ENCODE measurements at regions not wholly inside any gene's neighbourhood (a gene's known extent, or its start where the extent isn't known, plus 50 kb on each side); places are given as distances from the start of the nearest gene placed in this dataset.

- Histone ChIP-seq H3K9me3 (ENCODE audit: low read length) (no peaks in the 10 kb centered on the region), H3K4me2 (ENCODE audit: low read length) (no peak overlapping the region), H3K9me2 (ENCODE audit: low read depth, low read length) (no peaks in the 10 kb centered on the region), H3K9ac (ENCODE audit: low read length) (no peak overlapping the region), H3K27me3 (ENCODE audit: insufficient read depth, low read length) (no peaks in the 10 kb centered on the region), H3K27ac (ENCODE audit: low read depth, low read length, poor library complexity, severe bottlenecking) (no peak overlapping the region), H2AFZ (ENCODE audit: low read length) (no peak overlapping the region), H3K4me3 (ENCODE audit: low read depth, low read length, poor library complexity, severe bottlenecking) (no peak overlapping the region), H3K4me1 (ENCODE audit: insufficient read depth, low read length, severe bottlenecking) (no peaks in the 10 kb centered on the region), H3K36me3 (ENCODE audit: insufficient read depth, low read length) (no peaks in the 10 kb centered on the region), H4K20me1 (ENCODE audit: insufficient read depth, low read length) (no peaks in the 10 kb centered on the region), H3F3A (ENCODE audit: insufficient read depth, low read length) (no peaks in the 10 kb centered on the region), H3K79me2 (ENCODE audit: insufficient read depth, low read length) (no peaks in the 10 kb centered on the region)
- TF ChIP-seq EZH2 (IDR thresholded peaks at IDR 0.05; ENCODE audit: borderline replicate concordance, low read length) = no peak
- TF ChIP-seq CTCF (IDR thresholded peaks at IDR 0.05; ENCODE audit: low read length) = no peak
Observed at GRCh38 chr13:22014469-22014868, 343.6 kb downstream of the FGF9 start.

- no peaks in the 10 kb centered on the region for H4K20me1 ChIP-seq (ENCODE audit: insufficient read depth, low read length)
- no peaks in the 10 kb centered on the region for H3K4me1 ChIP-seq (ENCODE audit: insufficient read depth, low read length, severe bottlenecking)
- H3K4me3 ChIP-seq (ENCODE audit: low read depth, low read length, poor library complexity, severe bottlenecking) = no peak overlapping the region
- H3K4me2 ChIP-seq (ENCODE audit: low read length) = no peak overlapping the region
- H3K9ac ChIP-seq (ENCODE audit: low read length) = no peak overlapping the region
- H3K9me2 ChIP-seq (ENCODE audit: low read depth, low read length) = no peaks in the 10 kb centered on the region
- H3K36me3 ChIP-seq (ENCODE audit: insufficient read depth, low read length) = no peaks in the 10 kb centered on the region
- TF ChIP-seq EZH2 (IDR thresholded peaks at IDR 0.05; ENCODE audit: borderline replicate concordance, low read length) = no peak
- TF ChIP-seq CTCF (IDR thresholded peaks at IDR 0.05; ENCODE audit: low read length) = no peak
- no peaks in the 10 kb centered on the region for H3F3A ChIP-seq (ENCODE audit: insufficient read depth, low read length)
- no peaks in the 10 kb centered on the region for H3K9me3 ChIP-seq (ENCODE audit: low read length)
- no peaks in the 10 kb centered on the region for H3K79me2 ChIP-seq (ENCODE audit: insufficient read depth, low read length)
- no peak overlapping the region for H2AFZ ChIP-seq (ENCODE audit: low read length)
- H3K27ac ChIP-seq (ENCODE audit: low read depth, low read length, poor library complexity, severe bottlenecking) = no peak overlapping the region
- no peaks in the 10 kb centered on the region for H3K27me3 ChIP-seq (ENCODE audit: insufficient read depth, low read length)
Observed at GRCh38 chr13:22017226-22017625, 346.4 kb downstream of the FGF9 start.

GRCh38 chr13:22018076-22018835 is 347.4 kb downstream of the FGF9 start:
- Histone ChIP-seq H3K79me2 (ENCODE audit: insufficient read depth, low read length) (no peaks in the 10 kb centered on the region), H4K20me1 (ENCODE audit: insufficient read depth, low read length) (no peaks in the 10 kb centered on the region), H2AFZ (ENCODE audit: low read length) (no peak overlapping the region), H3K4me1 (ENCODE audit: insufficient read depth, low read length, severe bottlenecking) (no peaks in the 10 kb centered on the region), H3K9me2 (ENCODE audit: low read depth, low read length) (no peaks in the 10 kb centered on the region), H3K36me3 (ENCODE audit: insufficient read depth, low read length) (no peaks in the 10 kb centered on the region), H3F3A (ENCODE audit: insufficient read depth, low read length) (no peaks in the 10 kb centered on the region), H3K4me3 (ENCODE audit: low read depth, low read length, poor library complexity, severe bottlenecking) (no peak overlapping the region), H3K27ac (ENCODE audit: low read depth, low read length, poor library complexity, severe bottlenecking) (no peak overlapping the region), H3K9me3 (ENCODE audit: low read length) (no peaks in the 10 kb centered on the region), H3K27me3 (ENCODE audit: insufficient read depth, low read length) (no peaks in the 10 kb centered on the region), H3K9ac (ENCODE audit: low read length) (no peak overlapping the region), H3K4me2 (ENCODE audit: low read length) (no peak overlapping the region)
- TF ChIP-seq CTCF (IDR thresholded peaks at IDR 0.05; ENCODE audit: low read length) (no peak), EZH2 (IDR thresholded peaks at IDR 0.05; ENCODE audit: borderline replicate concordance, low read length) (no peak)
